Ishikawa (cell line): ENCODE measurements at regions not wholly inside any gene's neighbourhood (a gene's known extent, or its start where the extent isn't known, plus 50 kb on each side); places are given as distances from the start of the nearest gene placed in this dataset.

Experiments
- CEBPB ChIP-seq: IDR thresholded peaks from 2 replicates; pipeline ENCODE4 v1.6.1; 2012
- CREB1 ChIP-seq: IDR thresholded peaks from 2 replicates; pipeline ENCODE4 v1.6.1; 2012; ENCODE audit warnings: low read depth
- EGR1 ChIP-seq: IDR thresholded peaks from 2 replicates; pipeline ENCODE4 v1.6.1; 2012
- EP300 ChIP-seq: IDR thresholded peaks from 2 replicates; pipeline ENCODE4 v1.6.1; 2012; ENCODE audit warnings: borderline replicate concordance
- FOXM1 ChIP-seq: IDR thresholded peaks from 2 replicates; pipeline ENCODE4 v1.6.1; 2012; ENCODE audit warnings: low read depth, borderline replicate concordance
- NFIC ChIP-seq: IDR thresholded peaks from 2 replicates; pipeline ENCODE4 v1.6.1; 2012
- RAD21 ChIP-seq: IDR thresholded peaks from 2 replicates; pipeline ENCODE4 v1.6.1; 2012; ENCODE audit warnings: low read depth
- TAF1 ChIP-seq: IDR thresholded peaks from 2 replicates; pipeline ENCODE4 v1.6.1; 2012; ENCODE audit warnings: low read depth, mild to moderate bottlenecking
- TCF12 ChIP-seq: IDR thresholded peaks from 2 replicates; pipeline ENCODE4 v1.6.1; 2012; ENCODE audit warnings: low read depth
- TEAD4 ChIP-seq: IDR thresholded peaks from 2 replicates; pipeline ENCODE4 v1.6.1; 2012
- YY1 ChIP-seq: IDR thresholded peaks from 2 replicates; pipeline ENCODE4 v1.6.1; 2012; ENCODE audit warnings: low read depth
- ZBTB7A ChIP-seq: IDR thresholded peaks from 2 replicates; pipeline ENCODE4 v1.6.1; 2012; ENCODE audit warnings: low read depth
- TF ChIP-seq, protein P1 (sequence below): IDR thresholded peaks from 2 replicates; pipeline ENCODE4 v1.6.1; 2012; ENCODE audit warnings: low read depth, mild to moderate bottlenecking
- TF ChIP-seq, protein P2 (sequence below): IDR thresholded peaks from 2 replicates; pipeline ENCODE4 v1.6.1; 2012
- TF ChIP-seq, protein P3 (sequence below): IDR thresholded peaks from 2 replicates; pipeline ENCODE4 v1.6.1; 2012

DNA sequence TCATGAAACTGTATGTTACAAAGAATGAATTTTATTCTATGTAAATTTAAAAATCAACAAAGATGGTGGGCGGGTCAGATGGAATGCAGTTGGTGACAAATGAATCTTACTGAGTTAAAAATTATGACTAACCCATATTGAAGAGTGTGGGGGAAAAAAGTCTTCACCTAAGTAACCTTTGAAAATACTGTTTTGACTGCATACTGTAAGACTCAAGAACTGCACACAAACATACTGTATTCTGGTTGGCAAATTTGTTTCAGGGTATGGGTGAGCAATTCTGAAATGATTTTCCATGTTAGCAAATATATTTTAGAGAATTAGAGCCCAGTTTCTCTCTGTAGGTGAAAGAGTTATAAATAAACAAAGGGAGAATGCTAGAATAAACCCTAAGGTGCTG is 153.7 kb upstream of the KCNJ18 start:
- TF ChIP-seq ZBTB7A (no peak), TAF1 (no peak), CREB1 (no peak), EGR1 (no peak), RAD21 (no peak), TEAD4 (no peak), TCF12 (no peak), CEBPB (no peak), NFIC (no peak), EP300 (no peak), FOXM1 (no peak), YY1 (no peak)
- TF ChIP-seq, protein P1, sequence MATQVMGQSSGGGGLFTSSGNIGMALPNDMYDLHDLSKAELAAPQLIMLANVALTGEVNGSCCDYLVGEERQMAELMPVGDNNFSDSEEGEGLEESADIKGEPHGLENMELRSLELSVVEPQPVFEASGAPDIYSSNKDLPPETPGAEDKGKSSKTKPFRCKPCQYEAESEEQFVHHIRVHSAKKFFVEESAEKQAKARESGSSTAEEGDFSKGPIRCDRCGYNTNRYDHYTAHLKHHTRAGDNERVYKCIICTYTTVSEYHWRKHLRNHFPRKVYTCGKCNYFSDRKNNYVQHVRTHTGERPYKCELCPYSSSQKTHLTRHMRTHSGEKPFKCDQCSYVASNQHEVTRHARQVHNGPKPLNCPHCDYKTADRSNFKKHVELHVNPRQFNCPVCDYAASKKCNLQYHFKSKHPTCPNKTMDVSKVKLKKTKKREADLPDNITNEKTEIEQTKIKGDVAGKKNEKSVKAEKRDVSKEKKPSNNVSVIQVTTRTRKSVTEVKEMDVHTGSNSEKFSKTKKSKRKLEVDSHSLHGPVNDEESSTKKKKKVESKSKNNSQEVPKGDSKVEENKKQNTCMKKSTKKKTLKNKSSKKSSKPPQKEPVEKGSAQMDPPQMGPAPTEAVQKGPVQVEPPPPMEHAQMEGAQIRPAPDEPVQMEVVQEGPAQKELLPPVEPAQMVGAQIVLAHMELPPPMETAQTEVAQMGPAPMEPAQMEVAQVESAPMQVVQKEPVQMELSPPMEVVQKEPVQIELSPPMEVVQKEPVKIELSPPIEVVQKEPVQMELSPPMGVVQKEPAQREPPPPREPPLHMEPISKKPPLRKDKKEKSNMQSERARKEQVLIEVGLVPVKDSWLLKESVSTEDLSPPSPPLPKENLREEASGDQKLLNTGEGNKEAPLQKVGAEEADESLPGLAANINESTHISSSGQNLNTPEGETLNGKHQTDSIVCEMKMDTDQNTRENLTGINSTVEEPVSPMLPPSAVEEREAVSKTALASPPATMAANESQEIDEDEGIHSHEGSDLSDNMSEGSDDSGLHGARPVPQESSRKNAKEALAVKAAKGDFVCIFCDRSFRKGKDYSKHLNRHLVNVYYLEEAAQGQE, result no peak
- TF ChIP-seq, protein P2, sequence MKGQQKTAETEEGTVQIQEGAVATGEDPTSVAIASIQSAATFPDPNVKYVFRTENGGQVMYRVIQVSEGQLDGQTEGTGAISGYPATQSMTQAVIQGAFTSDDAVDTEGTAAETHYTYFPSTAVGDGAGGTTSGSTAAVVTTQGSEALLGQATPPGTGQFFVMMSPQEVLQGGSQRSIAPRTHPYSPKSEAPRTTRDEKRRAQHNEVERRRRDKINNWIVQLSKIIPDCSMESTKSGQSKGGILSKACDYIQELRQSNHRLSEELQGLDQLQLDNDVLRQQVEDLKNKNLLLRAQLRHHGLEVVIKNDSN, result no peak
- TF ChIP-seq, protein P3, sequence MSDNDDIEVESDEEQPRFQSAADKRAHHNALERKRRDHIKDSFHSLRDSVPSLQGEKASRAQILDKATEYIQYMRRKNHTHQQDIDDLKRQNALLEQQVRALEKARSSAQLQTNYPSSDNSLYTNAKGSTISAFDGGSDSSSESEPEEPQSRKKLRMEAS, result no peak

DNA sequence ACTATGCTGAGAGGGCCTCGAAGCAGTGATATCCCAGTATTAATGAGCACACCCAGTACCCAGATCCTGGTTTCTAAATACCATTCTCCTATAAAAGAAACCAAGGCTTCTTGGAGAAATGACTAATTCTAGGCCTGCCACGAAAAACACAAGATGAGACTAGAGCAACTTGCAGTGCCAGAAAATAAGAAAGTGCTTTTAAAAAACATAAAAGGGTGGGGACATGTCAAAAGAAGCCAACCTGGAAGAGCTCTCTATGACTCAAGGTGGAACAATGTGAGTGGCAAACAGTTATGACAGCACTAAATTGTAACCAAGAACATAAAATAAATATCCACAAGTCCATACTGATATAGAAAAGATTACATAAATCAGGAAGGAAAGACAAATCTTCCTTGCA is 153.2 kb upstream of the KCNJ18 start:
- TF ChIP-seq TCF12 (no peak), NFIC (no peak), CREB1 (no peak), FOXM1 (no peak), ZBTB7A (no peak), TAF1 (no peak), CEBPB (no peak), RAD21 (no peak), EP300 (no peak)
- TF ChIP-seq, protein P2, result no peak
- TF ChIP-seq, protein P3, result no peak

DNA sequence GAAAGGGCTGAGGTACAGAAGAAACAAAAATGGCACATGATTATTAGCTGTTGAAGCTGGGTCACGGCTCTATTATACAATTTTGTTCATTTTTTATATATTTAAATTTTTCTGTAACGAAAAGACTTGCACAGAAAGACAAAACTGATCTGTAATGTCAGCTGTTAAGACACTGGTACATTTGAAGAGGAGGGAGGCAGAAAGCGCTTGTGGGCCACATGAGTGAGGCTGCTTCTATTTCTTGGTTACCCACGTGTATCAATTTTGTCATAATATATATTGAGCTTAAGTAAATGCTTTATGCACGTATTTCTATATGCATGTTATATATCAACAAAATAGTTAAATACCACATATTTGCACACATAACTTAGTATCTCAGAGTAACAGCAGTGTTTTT is 151.8 kb upstream of the KCNJ18 start:
- TF ChIP-seq FOXM1, result no peak
- TF ChIP-seq CREB1, result no peak
- no peak for TF ChIP-seq TEAD4

DNA sequence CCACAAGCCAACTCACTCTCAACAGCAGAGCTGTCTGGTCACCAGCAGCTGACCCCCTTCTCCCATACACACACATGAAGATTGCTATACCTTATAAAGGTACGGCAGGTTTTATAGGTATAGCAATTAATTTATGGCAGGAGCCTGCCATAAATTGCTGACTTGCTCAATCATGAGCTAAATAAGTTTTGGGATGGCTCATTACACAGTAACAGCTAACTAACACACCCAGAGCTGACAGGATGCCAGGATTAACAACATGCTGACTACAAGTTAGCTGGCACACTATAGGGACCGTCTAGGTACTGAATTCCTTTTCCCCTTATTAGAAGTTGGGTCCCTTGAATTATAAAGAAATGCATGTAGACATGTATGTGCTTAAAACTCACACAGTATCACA is 150.3 kb upstream of the KCNJ18 start:
- no peak for TF ChIP-seq YY1
- TF ChIP-seq, protein P1, result no peak
- no peak for TF ChIP-seq FOXM1
- TF ChIP-seq, protein P3, result no peak
- TF ChIP-seq RAD21, result no peak
- TF ChIP-seq NFIC, result no peak
- TF ChIP-seq CREB1, result no peak
- TF ChIP-seq EGR1, result no peak
- TF ChIP-seq, protein P2, result no peak
- no peak for TF ChIP-seq TAF1
- TF ChIP-seq TCF12, result no peak
- no peak for TF ChIP-seq TEAD4
- no peak for TF ChIP-seq EP300
- TF ChIP-seq CEBPB, result no peak
- no peak for TF ChIP-seq ZBTB7A

DNA sequence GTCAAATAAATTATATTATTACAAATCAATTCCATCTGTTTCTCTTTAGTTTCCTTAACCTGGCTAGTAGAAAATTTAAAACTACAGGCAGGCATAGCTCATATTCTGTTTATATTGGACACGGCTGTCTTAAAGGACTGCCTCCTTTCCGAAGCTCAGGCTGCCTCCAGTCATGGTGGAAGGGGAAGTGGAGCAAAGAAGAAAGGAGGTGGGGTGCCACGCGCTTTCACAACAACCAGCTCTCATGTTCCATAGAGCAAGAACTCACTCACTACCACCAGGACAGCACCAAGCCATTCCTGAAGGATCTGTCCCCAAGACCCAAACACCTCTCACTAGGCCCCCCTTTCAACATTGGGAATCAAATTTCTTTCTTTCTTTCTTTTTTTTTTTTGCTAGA is 149.3 kb upstream of the KCNJ18 start:
- TF ChIP-seq, protein P3, result no peak
- TF ChIP-seq TAF1 (no peak), TEAD4 (no peak), NFIC (no peak), RAD21 (no peak), FOXM1 (no peak), CEBPB (no peak), EGR1 (no peak), CREB1 (no peak), EP300 (no peak), ZBTB7A (no peak), TCF12 (no peak), YY1 (no peak)
- TF ChIP-seq, protein P2, result no peak
- TF ChIP-seq, protein P1, result no peak
